ENCODE measurements at regions not wholly inside any gene's neighbourhood (a gene's known extent, or its start where the extent isn't known, plus 50 kb on each side); places are given as distances from the start of the nearest gene placed in this dataset.

DNA sequence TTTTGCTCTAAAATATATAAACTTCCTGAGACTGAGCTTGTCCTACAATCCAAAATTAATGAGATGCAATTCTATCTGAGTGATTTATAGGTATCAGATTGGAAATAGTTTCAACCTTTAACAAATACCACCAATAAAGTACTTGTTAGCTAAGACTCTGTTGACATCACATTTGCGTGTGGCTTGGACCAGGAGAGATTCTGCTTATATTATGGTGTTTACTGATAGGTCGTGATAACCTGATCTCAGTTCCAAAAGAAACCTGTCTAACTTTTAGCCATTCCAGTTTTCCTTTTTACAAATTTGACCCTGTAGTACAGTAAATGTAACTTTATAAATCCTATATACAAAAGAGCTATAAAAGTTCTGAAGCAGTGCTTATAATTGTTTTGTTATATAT lies 78.4 kb upstream of the ABCA12 start:
- H3K4me3 ChIP-seq: no peak overlapping the region
- H3K36me3 ChIP-seq (ENCODE audit: insufficient read depth, low read length): no peaks in the 10 kb centered on the region
- no peak for DNase-seq (ENCODE audit: low read depth, low spot score)
- TF ChIP-seq EZH2 (IDR thresholded peaks at IDR 0.05): no peak
- TF ChIP-seq POLR2AphosphoS5 (IDR thresholded peaks at IDR 0.05; ENCODE audit: borderline replicate concordance, low read depth, low read length): no peak
- no peak for TF ChIP-seq FOXP2 (optimal IDR thresholded peaks at IDR 0.05; ENCODE audit: control extremely low read depth, extremely low read length, insufficient read depth)
- no peak overlapping the region for H3K27ac ChIP-seq
- no peaks in the 10 kb centered on the region for H3K9me3 ChIP-seq (ENCODE audit: low read depth, low read length)
- H3K9ac ChIP-seq (ENCODE audit: insufficient read length): no peak overlapping the region

DNA sequence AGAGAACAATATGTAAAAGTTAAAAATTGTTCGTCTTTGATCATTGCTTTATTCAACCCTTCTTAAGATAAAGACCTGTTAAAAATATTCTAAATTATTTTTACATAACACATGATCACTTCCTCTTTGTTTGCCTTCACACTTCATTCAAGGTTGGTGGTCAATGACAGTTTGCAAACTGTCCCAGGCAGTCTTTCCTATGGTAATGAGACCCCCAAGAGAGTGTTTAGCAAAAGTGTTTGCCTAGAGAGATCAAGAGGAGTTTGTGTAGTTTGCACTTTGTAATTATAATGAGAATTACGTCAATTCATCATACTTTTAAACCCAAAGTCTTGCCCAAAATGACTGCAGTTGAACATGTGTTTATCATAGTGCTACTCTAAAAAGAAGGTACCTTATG lies 77.2 kb upstream of the ABCA12 start:
- Histone ChIP-seq H3K27ac (no peak overlapping the region), H3K4me3 (no peak overlapping the region), H3K9ac (ENCODE audit: insufficient read length) (no peak overlapping the region), H3K36me3 (ENCODE audit: insufficient read depth, low read length) (no peaks in the 10 kb centered on the region), H3K9me3 (ENCODE audit: low read depth, low read length) (no peaks in the 10 kb centered on the region)
- no peak for TF ChIP-seq POLR2AphosphoS5 (IDR thresholded peaks at IDR 0.05; ENCODE audit: borderline replicate concordance, low read depth, low read length)
- TF ChIP-seq EZH2 (IDR thresholded peaks at IDR 0.05): no peak
- no peak for TF ChIP-seq FOXP2 (optimal IDR thresholded peaks at IDR 0.05; ENCODE audit: control extremely low read depth, extremely low read length, insufficient read depth)
- DNase-seq (ENCODE audit: low read depth, low spot score): no peak

DNA sequence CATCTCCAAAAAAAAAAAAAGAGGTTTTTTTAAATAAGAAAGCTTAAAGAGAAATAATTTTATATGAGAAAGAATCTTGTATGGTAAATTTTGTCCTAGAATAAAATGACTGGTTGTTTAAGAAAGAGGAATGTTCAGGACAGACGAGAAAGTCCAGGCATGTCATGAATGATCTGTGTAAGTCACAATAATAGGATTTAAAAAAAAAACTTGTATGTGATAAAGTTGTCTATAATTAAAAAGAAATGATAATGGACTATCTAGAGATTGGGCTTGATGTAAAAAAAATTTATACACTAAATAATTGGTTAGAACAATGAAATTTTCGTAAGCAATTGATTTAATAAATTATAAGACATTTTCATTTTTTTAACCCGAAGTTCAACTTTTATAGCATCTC lies 71.7 kb upstream of the ABCA12 start:
- Histone ChIP-seq H3K27ac (no peak overlapping the region), H3K9me3 (ENCODE audit: low read depth, low read length) (peaks cover 2% of the 10 kb centered on the region; the same call in 1 of the 2 replicates), H3K9ac (ENCODE audit: insufficient read length) (no peak overlapping the region), H3K4me3 (no peak overlapping the region), H3K36me3 (ENCODE audit: insufficient read depth, low read length) (no peaks in the 10 kb centered on the region)
- TF ChIP-seq FOXP2 (optimal IDR thresholded peaks at IDR 0.05; ENCODE audit: control extremely low read depth, extremely low read length, insufficient read depth) (no peak), EZH2 (IDR thresholded peaks at IDR 0.05) (no peak), POLR2AphosphoS5 (IDR thresholded peaks at IDR 0.05; ENCODE audit: borderline replicate concordance, low read depth, low read length) (no peak)
- DNase-seq (ENCODE audit: low read depth, low spot score): no peak

DNA sequence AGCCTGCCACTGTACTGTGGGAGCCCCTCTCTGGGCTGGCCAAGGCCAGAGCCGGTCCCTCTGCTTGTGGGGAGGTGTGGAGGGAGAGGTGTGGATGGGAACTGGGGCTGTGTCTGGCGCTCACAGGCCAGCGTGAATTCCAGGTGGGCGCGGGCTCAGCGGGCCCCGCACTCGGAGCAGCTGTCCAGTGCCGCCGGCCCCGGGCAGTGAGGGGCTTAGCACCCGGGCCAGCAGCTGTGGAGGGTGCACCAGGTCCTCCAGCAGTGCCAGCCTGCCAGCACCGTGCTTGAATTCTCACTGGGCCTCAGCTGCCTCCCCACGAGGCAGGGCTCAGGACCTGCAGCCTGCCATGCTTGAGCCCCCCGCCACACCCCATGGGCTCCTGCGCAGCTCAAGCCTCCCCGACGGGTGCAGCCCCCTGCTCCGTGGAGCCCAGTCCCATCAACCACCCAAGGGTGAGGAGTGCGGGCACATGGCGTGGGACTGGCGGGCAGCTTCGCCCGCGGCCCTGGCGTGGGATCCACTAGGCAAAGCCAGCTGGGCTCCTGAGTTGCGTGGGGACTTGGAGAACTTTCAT lies 69.5 kb upstream of the ABCA12 start:
- Histone ChIP-seq H3K4me3 (no peak overlapping the region), H3K9ac (ENCODE audit: insufficient read length) (no peak overlapping the region), H3K36me3 (ENCODE audit: insufficient read depth, low read length) (no peaks in the 10 kb centered on the region), H3K9me3 (ENCODE audit: low read depth, low read length) (peaks cover 2% of the 10 kb centered on the region; the same call in 1 of the 2 replicates), H3K27ac (no peak overlapping the region)
- TF ChIP-seq POLR2AphosphoS5 (IDR thresholded peaks at IDR 0.05; ENCODE audit: borderline replicate concordance, low read depth, low read length): no peak
- TF ChIP-seq EZH2 (IDR thresholded peaks at IDR 0.05): no peak
- no peak for TF ChIP-seq FOXP2 (optimal IDR thresholded peaks at IDR 0.05; ENCODE audit: control extremely low read depth, extremely low read length, insufficient read depth)
- no peak for DNase-seq (ENCODE audit: low read depth, low spot score)

DNA sequence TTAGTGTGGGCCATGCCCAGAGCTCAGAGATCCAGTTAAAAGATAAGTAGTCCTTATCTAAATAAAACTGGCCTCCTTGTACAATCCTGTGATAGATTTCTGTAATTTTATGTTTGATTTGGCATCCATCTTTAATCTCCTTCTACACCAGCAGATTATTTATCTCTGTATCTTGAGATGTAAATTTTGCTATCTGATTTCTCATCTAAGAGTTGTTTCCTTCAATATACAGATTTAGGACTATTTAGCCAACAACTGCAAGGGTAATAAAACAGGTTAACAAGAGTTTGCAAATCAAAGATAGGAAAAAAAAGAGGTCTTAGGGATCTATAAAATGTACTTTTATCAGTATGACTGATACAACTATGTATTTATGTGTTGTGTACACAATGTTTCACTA lies 68.6 kb upstream of the ABCA12 start:
- DNase-seq (ENCODE audit: low read depth, low spot score): no peak
- no peak overlapping the region for H3K9ac ChIP-seq (ENCODE audit: insufficient read length)
- TF ChIP-seq FOXP2 (optimal IDR thresholded peaks at IDR 0.05; ENCODE audit: control extremely low read depth, extremely low read length, insufficient read depth): no peak
- TF ChIP-seq POLR2AphosphoS5 (IDR thresholded peaks at IDR 0.05; ENCODE audit: borderline replicate concordance, low read depth, low read length): no peak
- TF ChIP-seq EZH2 (IDR thresholded peaks at IDR 0.05): no peak
- no peak overlapping the region for H3K4me3 ChIP-seq
- no peaks in the 10 kb centered on the region for H3K36me3 ChIP-seq (ENCODE audit: insufficient read depth, low read length)
- H3K9me3 ChIP-seq (ENCODE audit: low read depth, low read length): peaks cover 2% of the 10 kb centered on the region; the same call in 1 of the 2 replicates
- no peak overlapping the region for H3K27ac ChIP-seq

DNA sequence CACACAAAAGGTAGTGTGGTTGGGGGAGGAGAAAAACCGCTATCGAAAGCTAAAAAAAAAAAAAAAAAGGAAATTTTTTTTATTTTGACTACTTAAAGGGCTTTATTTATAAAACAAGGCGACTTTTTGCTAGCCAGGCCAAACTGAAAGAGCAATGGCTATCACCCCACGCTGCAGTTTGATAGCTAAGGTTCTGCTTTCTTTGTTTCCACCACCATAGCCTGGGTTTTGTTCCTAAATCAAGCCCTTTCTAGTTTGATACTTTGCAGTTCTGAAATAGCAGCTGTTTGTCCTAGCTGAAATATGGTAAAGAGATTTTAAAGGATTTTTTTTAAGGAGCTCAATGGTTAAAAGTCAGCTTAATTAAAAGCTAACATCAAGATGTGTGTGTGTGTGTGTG lies 67.4 kb upstream of the ABCA12 start:
- H3K36me3 ChIP-seq (ENCODE audit: insufficient read depth, low read length): no peaks in the 10 kb centered on the region
- H3K27ac ChIP-seq: no peak overlapping the region
- DNase-seq (ENCODE audit: low read depth, low spot score): no peak
- H3K9me3 ChIP-seq (ENCODE audit: low read depth, low read length): peaks cover 2% of the 10 kb centered on the region; the same call in 1 of the 2 replicates
- TF ChIP-seq FOXP2 (optimal IDR thresholded peaks at IDR 0.05; ENCODE audit: control extremely low read depth, extremely low read length, insufficient read depth) (no peak), POLR2AphosphoS5 (IDR thresholded peaks at IDR 0.05; ENCODE audit: borderline replicate concordance, low read depth, low read length) (no peak), EZH2 (IDR thresholded peaks at IDR 0.05) (no peak)
- H3K4me3 ChIP-seq: no peak overlapping the region
- no peak overlapping the region for H3K9ac ChIP-seq (ENCODE audit: insufficient read length)

DNA sequence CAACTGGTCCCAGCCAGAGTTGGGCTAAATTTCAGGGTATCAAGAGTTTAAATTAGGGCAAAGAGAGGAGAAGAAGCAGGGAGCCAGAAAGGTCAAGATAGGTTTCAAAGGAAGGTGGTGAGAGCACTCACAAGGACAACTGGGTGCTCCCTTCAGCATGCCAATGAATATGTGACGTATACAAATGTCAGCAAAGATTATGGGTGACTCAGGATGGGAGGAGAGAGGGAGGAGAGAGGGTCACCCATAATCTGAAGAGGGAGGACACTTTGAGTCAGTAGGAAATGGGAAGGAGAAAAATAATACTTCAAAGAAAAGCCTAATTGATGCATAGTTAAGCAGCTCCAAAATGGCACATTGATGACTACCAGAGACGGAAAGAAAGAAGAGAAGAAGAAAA lies 53.1 kb upstream of the ABCA12 start:
- Histone ChIP-seq H3K9me3 (ENCODE audit: low read depth, low read length) (no peaks in the 10 kb centered on the region), H3K27ac (no peak overlapping the region), H3K36me3 (ENCODE audit: insufficient read depth, low read length) (no peaks in the 10 kb centered on the region), H3K4me3 (no peak overlapping the region), H3K9ac (ENCODE audit: insufficient read length) (no peak overlapping the region)
- TF ChIP-seq FOXP2 (optimal IDR thresholded peaks at IDR 0.05; ENCODE audit: control extremely low read depth, extremely low read length, insufficient read depth): no peak
- no peak for TF ChIP-seq EZH2 (IDR thresholded peaks at IDR 0.05)
- TF ChIP-seq POLR2AphosphoS5 (IDR thresholded peaks at IDR 0.05; ENCODE audit: borderline replicate concordance, low read depth, low read length): no peak
- no peak for DNase-seq (ENCODE audit: low read depth, low spot score)

DNA sequence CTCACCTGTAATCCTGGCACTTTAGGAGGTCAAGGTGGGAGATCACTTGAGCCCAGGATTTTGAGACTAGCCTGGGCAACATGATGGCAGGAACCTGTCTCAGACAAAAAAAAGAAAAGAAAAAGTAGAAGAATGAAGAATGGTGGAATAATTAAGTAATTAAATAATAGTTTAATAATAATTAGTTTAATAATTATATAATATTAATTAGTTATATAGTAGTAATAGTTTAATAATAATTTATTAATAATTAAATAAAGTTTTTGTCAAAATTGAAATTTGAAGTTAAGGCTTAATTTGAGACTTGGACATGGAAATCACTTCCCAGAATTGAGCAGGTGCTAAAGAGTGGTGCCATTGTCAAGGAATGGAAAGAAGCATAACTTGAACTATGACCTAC lies 52.2 kb upstream of the ABCA12 start:
- TF ChIP-seq FOXP2 (optimal IDR thresholded peaks at IDR 0.05; ENCODE audit: control extremely low read depth, extremely low read length, insufficient read depth): no peak
- TF ChIP-seq EZH2 (IDR thresholded peaks at IDR 0.05): no peak
- TF ChIP-seq POLR2AphosphoS5 (IDR thresholded peaks at IDR 0.05; ENCODE audit: borderline replicate concordance, low read depth, low read length): no peak
- DNase-seq (ENCODE audit: low read depth, low spot score): no peak
- H3K9ac ChIP-seq (ENCODE audit: insufficient read length): no peak overlapping the region
- no peaks in the 10 kb centered on the region for H3K9me3 ChIP-seq (ENCODE audit: low read depth, low read length)
- H3K36me3 ChIP-seq (ENCODE audit: insufficient read depth, low read length): no peaks in the 10 kb centered on the region
- no peak overlapping the region for H3K27ac ChIP-seq
- H3K4me3 ChIP-seq: no peak overlapping the region

DNA sequence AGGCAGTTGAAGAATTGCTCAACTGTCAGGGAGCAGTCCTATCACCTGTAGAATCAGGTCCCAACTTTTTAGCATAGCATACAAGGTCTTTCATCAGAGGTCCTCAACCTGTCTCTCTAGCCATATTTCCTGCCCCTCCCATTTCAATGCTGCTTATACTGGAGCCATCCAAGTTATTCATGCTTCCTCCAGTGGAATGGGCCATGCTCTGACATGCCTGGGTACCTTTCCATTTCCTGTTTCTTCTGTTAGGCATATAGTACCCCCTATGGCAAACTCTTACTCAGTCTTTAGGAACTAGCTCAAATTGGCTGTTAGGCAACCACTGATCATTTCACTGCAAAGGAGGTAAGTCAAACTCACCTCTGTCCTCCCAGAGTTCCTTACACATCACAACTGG lies 51.0 kb upstream of the ABCA12 start:
- no peak overlapping the region for H3K4me3 ChIP-seq
- no peak overlapping the region for H3K9ac ChIP-seq (ENCODE audit: insufficient read length)
- TF ChIP-seq EZH2 (IDR thresholded peaks at IDR 0.05) (no peak), POLR2AphosphoS5 (IDR thresholded peaks at IDR 0.05; ENCODE audit: borderline replicate concordance, low read depth, low read length) (no peak), FOXP2 (optimal IDR thresholded peaks at IDR 0.05; ENCODE audit: control extremely low read depth, extremely low read length, insufficient read depth) (no peak)
- no peak overlapping the region for H3K27ac ChIP-seq
- H3K36me3 ChIP-seq (ENCODE audit: insufficient read depth, low read length): no peaks in the 10 kb centered on the region
- no peaks in the 10 kb centered on the region for H3K9me3 ChIP-seq (ENCODE audit: low read depth, low read length)
- DNase-seq (ENCODE audit: low read depth, low spot score): no peak
